ENCODE measurements at regions not wholly inside any gene's neighbourhood (a gene's known extent, or its start where the extent isn't known, plus 50 kb on each side); places are given as distances from the start of the nearest gene placed in this dataset.

DNA sequence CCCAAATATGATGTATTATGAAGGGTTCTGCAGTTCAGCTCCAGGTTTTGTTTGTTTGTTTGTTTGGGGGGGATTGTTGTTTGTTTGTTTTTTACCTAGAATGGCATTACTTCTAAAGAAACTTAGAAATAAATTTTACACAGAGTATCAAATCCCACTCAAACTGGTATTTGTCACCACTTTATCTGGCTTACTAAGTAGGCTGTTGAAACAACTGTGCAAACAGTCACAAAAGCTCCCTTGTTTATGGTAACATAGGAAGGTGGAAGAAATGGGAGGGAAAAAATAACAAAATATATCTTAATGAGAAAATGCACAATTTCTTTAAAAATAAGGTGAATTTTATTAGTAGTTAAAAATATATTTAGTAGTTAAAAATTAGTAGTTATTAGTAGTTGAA, 108.3 kb upstream of the ANO5 start:
- CTCF ChIA-PET, result no interaction called here

DNA sequence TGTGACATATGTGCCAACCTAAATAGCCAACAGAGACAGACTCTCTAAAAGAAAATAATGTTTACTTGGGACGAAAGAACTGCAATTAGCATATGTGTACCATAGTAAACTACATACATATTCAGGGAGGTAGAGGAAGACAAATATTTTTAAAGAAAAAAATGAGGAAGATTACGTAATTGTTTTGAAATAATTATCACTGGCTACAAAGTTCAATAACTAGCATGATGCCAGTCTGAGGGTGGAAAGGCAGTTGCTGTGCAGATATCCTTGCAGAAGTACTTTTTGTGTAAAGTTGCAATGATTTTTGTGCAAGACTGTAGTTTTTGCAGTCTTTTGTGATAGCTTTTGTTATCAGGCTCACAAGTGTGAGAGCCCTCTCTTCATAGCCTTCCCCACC, 103.3 kb upstream of the ANO5 start:
- dilution Hi-C loops (cut with MboI; ENCODE audit: extremely low pct_ligation_motif_present, low sequenced_read_pairs), result no loop called here
- Histone ChIP-seq H3K4me3 (replicated peaks in 1 of 3; ENCODE audit: insufficient read depth in 1 of 3, low read depth in 1 of 3, low read length in 3 of 3) (no peak overlapping the region), H3K79me2 (ENCODE audit: control insufficient read depth, insufficient read depth, low read length) (no peaks in the 10 kb centered on the region), H3K4me2 (ENCODE audit: insufficient read depth, low read length) (no peak overlapping the region), H3K4me1 (ENCODE audit: control insufficient read depth, extremely low read depth, insufficient read depth, low read length) (no peaks in the 10 kb centered on the region), H3K9me3 (replicated peaks; ENCODE audit: control insufficient read depth, insufficient read depth, low read length) (peaks cover 5% of the 10 kb centered on the region), H3K27me3 (ENCODE audit: control insufficient read depth in 2 of 2, insufficient read depth in 2 of 2, low read length in 2 of 2) (no peaks in the 10 kb centered on the region), H3K9me1 (replicated peaks; ENCODE audit: control insufficient read depth, extremely low read depth, insufficient read depth, low read length) (no peaks in the 10 kb centered on the region), H3K27ac (ENCODE audit: insufficient read depth, low read depth, low read length) (no peak overlapping the region), H3K9ac (replicated peaks; ENCODE audit: extremely low read depth, insufficient read depth, low read length) (no peak overlapping the region), H3K36me3 (ENCODE audit: control insufficient read depth in 2 of 2, extremely low read depth in 1 of 2, insufficient read depth in 2 of 2, low read length in 2 of 2) (no peaks in the 10 kb centered on the region), H2AFZ (ENCODE audit: low read depth, low read length) (no peak overlapping the region), H4K20me1 (replicated peaks; ENCODE audit: control insufficient read depth, extremely low read depth, insufficient read depth, low read length) (no peaks in the 10 kb centered on the region)
- ChIA-PET POLR2A (no interaction called here), CTCF (no interaction called here)
- FAIRE-seq (no peak), DNase-seq (ENCODE audit: low read depth, low spot score) (no peak)
- TF ChIP-seq JUN (IDR thresholded peaks at IDR 0.05; ENCODE audit: borderline replicate concordance, insufficient read depth, insufficient read length, low read depth) (no peak), POLR2AphosphoS5 (IDR thresholded peaks at IDR 0.05; ENCODE audit: insufficient read depth, low read depth, low read length) (no peak), EZH2 (IDR thresholded peaks at IDR 0.05; ENCODE audit: borderline replicate concordance, low read depth, low read length, severe bottlenecking) (no peak), MYC (IDR thresholded peaks at IDR 0.05; ENCODE audit: low read depth, low read length) (no peak), FOS (IDR thresholded peaks at IDR 0.05; ENCODE audit: borderline replicate concordance, insufficient read depth, low read length) (no peak), GATA2 (IDR thresholded peaks at IDR 0.05; ENCODE audit: insufficient read depth, insufficient read length, low read depth, low read length) (no peak), POLR2A (IDR thresholded peaks at IDR 0.05; ENCODE audit: low read depth, low read length) (no peak)
- TF ChIP-seq, protein P1, sequence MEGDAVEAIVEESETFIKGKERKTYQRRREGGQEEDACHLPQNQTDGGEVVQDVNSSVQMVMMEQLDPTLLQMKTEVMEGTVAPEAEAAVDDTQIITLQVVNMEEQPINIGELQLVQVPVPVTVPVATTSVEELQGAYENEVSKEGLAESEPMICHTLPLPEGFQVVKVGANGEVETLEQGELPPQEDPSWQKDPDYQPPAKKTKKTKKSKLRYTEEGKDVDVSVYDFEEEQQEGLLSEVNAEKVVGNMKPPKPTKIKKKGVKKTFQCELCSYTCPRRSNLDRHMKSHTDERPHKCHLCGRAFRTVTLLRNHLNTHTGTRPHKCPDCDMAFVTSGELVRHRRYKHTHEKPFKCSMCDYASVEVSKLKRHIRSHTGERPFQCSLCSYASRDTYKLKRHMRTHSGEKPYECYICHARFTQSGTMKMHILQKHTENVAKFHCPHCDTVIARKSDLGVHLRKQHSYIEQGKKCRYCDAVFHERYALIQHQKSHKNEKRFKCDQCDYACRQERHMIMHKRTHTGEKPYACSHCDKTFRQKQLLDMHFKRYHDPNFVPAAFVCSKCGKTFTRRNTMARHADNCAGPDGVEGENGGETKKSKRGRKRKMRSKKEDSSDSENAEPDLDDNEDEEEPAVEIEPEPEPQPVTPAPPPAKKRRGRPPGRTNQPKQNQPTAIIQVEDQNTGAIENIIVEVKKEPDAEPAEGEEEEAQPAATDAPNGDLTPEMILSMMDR (IDR thresholded peaks at IDR 0.05; ENCODE audit: extremely low read depth in 1 of 2, insufficient read depth in 1 of 2, low read depth in 1 of 2, low read length in 2 of 2), result no peak
- TF ChIP-seq, protein P2, sequence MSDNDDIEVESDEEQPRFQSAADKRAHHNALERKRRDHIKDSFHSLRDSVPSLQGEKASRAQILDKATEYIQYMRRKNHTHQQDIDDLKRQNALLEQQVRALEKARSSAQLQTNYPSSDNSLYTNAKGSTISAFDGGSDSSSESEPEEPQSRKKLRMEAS (IDR thresholded peaks at IDR 0.05; ENCODE audit: insufficient read depth, insufficient read length), result no peak
- intact Hi-C loops (cut with micrococcal nuclease), result no loop called here
- no TSS peak for BruUV-seq (replicated peaks)

More for the DNA sequence above, 108.3 kb upstream of the ANO5 start:
- no peak overlapping the region for H3K9ac ChIP-seq (replicated peaks; ENCODE audit: extremely low read depth, insufficient read depth, low read length)
- no peaks in the 10 kb centered on the region for H3K4me1 ChIP-seq (ENCODE audit: control insufficient read depth, extremely low read depth, insufficient read depth, low read length)
- no peaks in the 10 kb centered on the region for H3K79me2 ChIP-seq (ENCODE audit: control insufficient read depth, insufficient read depth, low read length)
- no peak for TF ChIP-seq EZH2 (IDR thresholded peaks at IDR 0.05; ENCODE audit: borderline replicate concordance, low read depth, low read length, severe bottlenecking)
- no peak for TF ChIP-seq POLR2A (IDR thresholded peaks at IDR 0.05; ENCODE audit: low read depth, low read length)
- TF ChIP-seq, protein P2 (IDR thresholded peaks at IDR 0.05; ENCODE audit: insufficient read depth, insufficient read length), result no peak
- no peak for TF ChIP-seq FOS (IDR thresholded peaks at IDR 0.05; ENCODE audit: borderline replicate concordance, insufficient read depth, low read length)
- TF ChIP-seq GATA2 (IDR thresholded peaks at IDR 0.05; ENCODE audit: insufficient read depth, insufficient read length, low read depth, low read length), result no peak
- no peak for TF ChIP-seq JUN (IDR thresholded peaks at IDR 0.05; ENCODE audit: borderline replicate concordance, insufficient read depth, insufficient read length, low read depth)
- intact Hi-C loops (cut with micrococcal nuclease) (no loop called here), dilution Hi-C loops (cut with MboI; ENCODE audit: extremely low pct_ligation_motif_present, low sequenced_read_pairs) (no loop called here)
- FAIRE-seq (no peak), DNase-seq (ENCODE audit: low read depth, low spot score) (no peak)
- no peak overlapping the region for H3K4me3 ChIP-seq (replicated peaks in 1 of 3; ENCODE audit: insufficient read depth in 1 of 3, low read depth in 1 of 3, low read length in 3 of 3)
- no peaks in the 10 kb centered on the region for H3K27me3 ChIP-seq (ENCODE audit: control insufficient read depth in 2 of 2, insufficient read depth in 2 of 2, low read length in 2 of 2)
- no peak overlapping the region for H2AFZ ChIP-seq (ENCODE audit: low read depth, low read length)
- H3K27ac ChIP-seq (ENCODE audit: insufficient read depth, low read depth, low read length), result no peak overlapping the region
- H4K20me1 ChIP-seq (replicated peaks; ENCODE audit: control insufficient read depth, extremely low read depth, insufficient read depth, low read length), result no peaks in the 10 kb centered on the region
- no peaks in the 10 kb centered on the region for H3K9me1 ChIP-seq (replicated peaks; ENCODE audit: control insufficient read depth, extremely low read depth, insufficient read depth, low read length)
- POLR2A ChIA-PET, result no interaction called here
- H3K4me2 ChIP-seq (ENCODE audit: insufficient read depth, low read length), result no peak overlapping the region
- H3K9me3 ChIP-seq (replicated peaks; ENCODE audit: control insufficient read depth, insufficient read depth, low read length), result peaks cover 4% of the 10 kb centered on the region
- no TSS peak for BruUV-seq (replicated peaks)
- H3K36me3 ChIP-seq (ENCODE audit: control insufficient read depth in 2 of 2, extremely low read depth in 1 of 2, insufficient read depth in 2 of 2, low read length in 2 of 2), result no peaks in the 10 kb centered on the region

Measured in endothelial cell of umbilical vein (primary cell).